ENCODE measurements at regions not wholly inside any gene's neighbourhood (a gene's known extent, or its start where the extent isn't known, plus 50 kb on each side); places are given as distances from the start of the nearest gene placed in this dataset.

DNA sequence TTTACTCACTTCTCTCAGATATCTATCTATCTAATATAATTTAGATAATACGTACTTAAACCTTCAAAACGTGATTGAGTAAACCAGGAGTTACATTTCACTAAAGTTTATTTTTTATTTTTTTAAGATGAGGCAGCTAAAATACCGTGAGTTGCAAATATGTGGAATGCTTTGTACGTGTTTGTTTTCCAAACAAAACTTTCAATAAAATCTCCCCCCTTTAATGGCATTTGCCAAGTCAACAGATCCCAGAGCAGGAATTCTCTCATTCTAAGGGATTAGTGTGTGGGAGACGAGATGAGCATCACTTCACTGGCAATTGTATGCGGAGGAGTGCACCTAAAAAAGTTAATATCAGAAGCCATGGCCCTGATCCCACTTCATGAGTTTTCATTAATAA is 53.7 kb upstream of the MAGI2 start:
- 27% methylated on average over 6 of the region's 6 CpGs for WGBS
- intact Hi-C loops (cut with DNase I): no loop called here
- no peaks in the 10 kb centered on the region for H3K36me3 ChIP-seq
- DNase-seq (ENCODE audit: low spot score): no peak
- H3K4me3 ChIP-seq: no peak overlapping the region
- no peak overlapping the region for H3K27ac ChIP-seq
- H3K27me3 ChIP-seq (replicated peaks; ENCODE audit: insufficient read depth): no peaks in the 10 kb centered on the region
- no peak for TF ChIP-seq POLR2A (IDR thresholded peaks at IDR 0.05)
- TF ChIP-seq POLR2AphosphoS5 (IDR thresholded peaks at IDR 0.05): no peak
- no peak for TF ChIP-seq CTCF (IDR thresholded peaks at IDR 0.05)
- no peaks in the 10 kb centered on the region for H3K4me1 ChIP-seq (replicated peaks)
- no peaks in the 10 kb centered on the region for H3K9me3 ChIP-seq

DNA sequence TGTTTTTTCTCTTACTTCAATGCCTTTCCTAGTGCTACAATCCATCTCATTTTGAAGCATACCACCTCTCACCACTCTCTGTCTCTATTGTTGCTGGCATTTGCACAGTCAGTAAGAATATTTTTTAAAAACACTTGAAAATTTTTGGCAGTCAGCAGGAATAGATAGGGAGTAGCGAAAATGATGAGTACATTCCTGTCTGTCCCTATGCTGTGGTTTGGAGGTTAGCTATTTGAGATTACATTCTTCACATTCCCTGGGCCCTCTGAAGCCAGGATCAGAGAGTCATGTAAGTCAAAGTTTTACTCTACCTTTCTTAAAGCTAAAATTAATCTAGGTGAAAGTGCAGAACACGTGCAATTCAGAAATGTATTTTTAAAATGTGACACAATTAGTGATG is 53.0 kb upstream of the MAGI2 start:
- H3K27ac ChIP-seq: no peak overlapping the region
- no peaks in the 10 kb centered on the region for H3K36me3 ChIP-seq
- no peak for DNase-seq (ENCODE audit: low spot score)
- intact Hi-C loops (cut with DNase I): no loop called here
- WGBS: 39% methylated on average over 2 of the region's 2 CpGs
- no peak overlapping the region for H3K4me3 ChIP-seq
- TF ChIP-seq POLR2AphosphoS5 (IDR thresholded peaks at IDR 0.05) (no peak), CTCF (IDR thresholded peaks at IDR 0.05) (no peak), POLR2A (IDR thresholded peaks at IDR 0.05) (no peak)
- no peaks in the 10 kb centered on the region for H3K4me1 ChIP-seq (replicated peaks)
- no peaks in the 10 kb centered on the region for H3K9me3 ChIP-seq
- H3K27me3 ChIP-seq (replicated peaks; ENCODE audit: insufficient read depth): no peaks in the 10 kb centered on the region

DNA sequence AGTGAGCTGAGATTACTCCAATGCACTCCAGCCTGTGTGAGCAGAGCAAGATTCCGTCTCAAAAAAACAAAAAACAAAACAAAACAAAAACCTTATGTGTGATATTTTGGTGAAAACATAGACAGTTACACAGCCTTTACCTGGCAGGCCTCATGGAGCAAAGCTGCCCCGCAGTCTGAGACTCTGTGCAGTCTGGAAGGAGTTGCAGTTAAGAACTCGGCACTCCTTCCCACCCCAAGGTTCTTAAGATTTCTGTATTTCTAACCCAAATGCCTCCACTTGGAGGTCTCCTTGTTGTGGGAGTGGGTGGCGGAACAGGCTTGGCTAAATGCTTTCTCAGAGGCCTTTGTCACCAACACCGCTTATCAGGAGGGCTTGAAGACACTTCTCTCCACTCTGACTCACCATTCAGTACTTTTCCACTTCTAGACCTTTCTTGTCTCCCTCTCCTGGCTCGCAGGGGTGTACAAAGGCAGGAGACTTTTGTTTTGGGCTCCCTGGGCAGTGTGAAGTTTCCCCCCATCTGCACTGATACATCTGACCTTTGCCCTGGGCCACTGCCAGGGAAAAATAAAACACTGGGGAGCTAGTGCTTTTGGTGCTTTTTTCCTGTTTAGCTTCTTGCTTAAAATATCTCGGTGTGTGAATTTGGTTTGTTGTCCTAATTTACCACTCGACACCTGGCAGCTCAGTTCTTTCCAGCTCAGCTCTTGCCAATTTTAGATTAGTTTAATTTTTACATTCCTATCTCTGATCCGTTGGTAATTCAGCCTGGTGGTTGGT is 51.3 kb upstream of the MAGI2 start:
- H3K4me1 ChIP-seq (replicated peaks): no peaks in the 10 kb centered on the region
- intact Hi-C loops (cut with DNase I): no loop called here
- H3K9me3 ChIP-seq: no peaks in the 10 kb centered on the region
- H3K27ac ChIP-seq: no peak overlapping the region
- no peak for DNase-seq (ENCODE audit: low spot score)
- no peaks in the 10 kb centered on the region for H3K27me3 ChIP-seq (replicated peaks; ENCODE audit: insufficient read depth)
- H3K4me3 ChIP-seq: no peak overlapping the region
- H3K36me3 ChIP-seq: no peaks in the 10 kb centered on the region
- WGBS: 73% methylated on average over 9 of the region's 9 CpGs
- TF ChIP-seq CTCF (IDR thresholded peaks at IDR 0.05) (no peak), POLR2AphosphoS5 (IDR thresholded peaks at IDR 0.05) (no peak), POLR2A (IDR thresholded peaks at IDR 0.05) (no peak)

Small RNA genes lying in the stretch of these regions (small RNA-seq; reads per million reads assigned to genes)
- gene RNA5SP234 (0 reads per million in 2 donors), gene RNU6-849P (0 reads per million in 2 donors)

All from prostate gland (tissue), 2 donors.